ENCODE measurements at regions not wholly inside any gene's neighbourhood (a gene's known extent, or its start where the extent isn't known, plus 50 kb on each side); places are given as distances from the start of the nearest gene placed in this dataset.

DNA sequence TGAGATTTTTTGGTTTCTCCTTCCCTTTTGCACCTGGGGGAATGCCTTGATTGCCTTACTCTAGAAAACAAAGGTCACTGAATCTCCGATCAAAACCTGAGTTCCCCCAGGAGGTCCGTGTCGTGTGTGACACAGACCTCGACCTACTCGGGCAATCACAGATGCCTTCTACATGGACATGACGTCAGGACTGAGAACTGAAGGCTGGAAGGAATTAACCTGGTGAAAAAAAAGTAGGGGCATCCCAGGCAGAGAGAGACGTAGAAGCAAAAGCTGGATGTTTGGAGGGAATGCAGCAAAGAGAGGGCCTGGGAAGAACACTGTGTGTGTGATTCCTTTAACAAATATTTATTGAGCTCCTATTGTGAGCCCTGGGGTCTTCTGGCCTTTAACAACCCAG lies 178.0 kb downstream of the PRDM2 start:
- no peak overlapping the region for H3K4me3 ChIP-seq (ENCODE audit: low read depth in 1 of 2, low read length in 2 of 2)
- H3K4me1 ChIP-seq (ENCODE audit: insufficient read depth, low read length), result no peaks in the 10 kb centered on the region
- no peak overlapping the region for H3K9ac ChIP-seq (ENCODE audit: low read length)
- no peak overlapping the region for H3K27ac ChIP-seq (ENCODE audit: low read depth, low read length)
- H3K9me3 ChIP-seq (ENCODE audit: low read length), result no peaks in the 10 kb centered on the region
- no peaks in the 10 kb centered on the region for H3K27me3 ChIP-seq (ENCODE audit: control insufficient read depth in 1 of 2, insufficient read depth in 2 of 2, low read length in 2 of 2)
- no peaks in the 10 kb centered on the region for H3K36me3 ChIP-seq (ENCODE audit: insufficient read depth, low read length)

DNA sequence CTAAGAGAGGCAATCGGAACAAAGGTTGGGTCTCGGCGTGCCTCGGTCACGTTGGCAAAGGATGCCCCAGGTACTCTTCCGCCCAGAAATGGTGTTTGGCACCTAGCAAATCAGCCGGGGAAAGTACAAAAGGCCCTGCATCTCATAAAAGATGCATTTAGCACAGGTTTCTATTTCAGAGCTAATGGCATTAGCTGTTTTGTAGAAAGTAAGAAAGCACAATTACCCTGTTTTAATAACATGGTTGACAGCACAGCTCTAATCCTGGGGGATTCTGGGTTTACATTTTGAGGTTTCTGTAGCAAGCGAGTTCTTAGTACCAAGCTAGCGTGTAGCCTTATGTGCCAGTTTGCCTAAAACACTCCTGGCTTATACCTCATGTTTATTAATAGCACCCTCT lies 178.5 kb downstream of the PRDM2 start:
- Histone ChIP-seq H3K36me3 (ENCODE audit: insufficient read depth, low read length) (no peaks in the 10 kb centered on the region), H3K9me3 (ENCODE audit: low read length) (no peaks in the 10 kb centered on the region), H3K27me3 (ENCODE audit: control insufficient read depth in 1 of 2, insufficient read depth in 2 of 2, low read length in 2 of 2) (no peaks in the 10 kb centered on the region), H3K4me1 (ENCODE audit: insufficient read depth, low read length) (no peaks in the 10 kb centered on the region), H3K9ac (ENCODE audit: low read length) (no peak overlapping the region), H3K4me3 (ENCODE audit: low read depth in 1 of 2, low read length in 2 of 2) (no peak overlapping the region), H3K27ac (ENCODE audit: low read depth, low read length) (no peak overlapping the region)

DNA sequence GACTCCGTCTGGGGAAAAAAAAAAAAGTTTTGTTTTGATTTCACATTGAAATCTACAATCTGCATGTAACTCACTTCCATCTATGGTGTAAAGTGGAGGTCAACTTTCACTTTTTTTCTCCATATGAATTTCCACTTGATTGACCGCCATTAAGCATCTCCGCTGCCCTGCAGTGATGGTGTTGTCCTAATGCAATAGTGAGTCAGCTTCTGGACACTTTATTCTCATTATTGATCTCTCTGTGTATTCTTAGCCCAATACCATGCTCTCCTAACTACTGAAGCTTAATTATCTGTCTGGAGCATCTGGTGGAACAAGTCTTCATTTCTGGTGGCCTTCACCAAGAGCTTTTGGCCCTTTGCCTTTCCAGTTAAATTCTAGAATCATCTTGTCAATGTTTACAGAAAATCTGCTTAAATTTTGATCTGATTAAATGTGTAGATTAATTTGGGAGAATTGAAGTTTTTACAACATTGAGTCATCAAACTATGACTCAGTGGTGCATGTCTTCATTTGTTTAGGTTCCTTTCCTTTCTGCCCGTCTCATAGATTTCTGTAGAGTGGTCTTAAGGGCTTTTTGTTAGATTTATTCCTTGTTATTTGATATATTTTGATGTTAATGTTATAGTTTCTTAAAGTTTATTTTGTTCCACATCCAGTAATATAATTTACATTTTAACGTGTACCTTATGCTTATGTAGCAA lies 181.5 kb downstream of the PRDM2 start:
- no peak overlapping the region for H3K4me3 ChIP-seq (ENCODE audit: low read depth in 1 of 2, low read length in 2 of 2)
- no peaks in the 10 kb centered on the region for H3K27me3 ChIP-seq (ENCODE audit: control insufficient read depth in 1 of 2, insufficient read depth in 2 of 2, low read length in 2 of 2)
- no peak overlapping the region for H3K9ac ChIP-seq (ENCODE audit: low read length)
- no peaks in the 10 kb centered on the region for H3K36me3 ChIP-seq (ENCODE audit: insufficient read depth, low read length)
- no peaks in the 10 kb centered on the region for H3K4me1 ChIP-seq (ENCODE audit: insufficient read depth, low read length)
- no peak overlapping the region for H3K27ac ChIP-seq (ENCODE audit: low read depth, low read length)
- H3K9me3 ChIP-seq (ENCODE audit: low read length), result no peaks in the 10 kb centered on the region

DNA sequence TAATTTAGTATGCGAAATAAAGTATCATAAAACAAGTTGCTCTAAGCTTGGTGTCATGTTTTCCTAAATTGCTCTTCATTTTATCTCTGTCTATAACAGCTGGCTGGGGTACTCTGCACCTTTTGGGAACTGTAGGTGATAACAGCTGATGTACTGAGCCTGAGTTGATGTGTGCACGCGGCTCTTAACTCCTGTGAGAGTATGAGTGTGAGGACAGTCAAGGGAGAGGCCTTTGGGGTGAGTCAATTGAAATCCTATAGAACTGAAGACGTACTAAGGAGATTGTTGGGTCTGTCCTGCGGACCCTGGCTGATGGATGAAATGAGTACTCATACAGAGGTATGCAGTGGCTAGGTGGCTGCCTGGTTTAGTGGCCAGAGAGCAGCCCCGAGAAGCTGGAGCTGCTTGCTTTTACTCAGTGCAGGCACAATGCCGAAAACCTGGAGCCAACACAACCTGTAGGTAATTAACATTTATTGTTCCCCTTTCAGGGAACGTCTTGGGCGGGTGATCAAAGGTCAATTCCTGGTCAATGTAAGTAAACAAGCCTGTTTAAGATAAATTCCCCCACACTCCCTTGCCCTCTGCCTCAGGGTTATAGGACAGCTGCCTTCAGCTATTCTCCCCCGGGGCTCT lies 188.5 kb downstream of the PRDM2 start:
- no peak overlapping the region for H3K4me3 ChIP-seq (ENCODE audit: low read depth in 1 of 2, low read length in 2 of 2)
- H3K36me3 ChIP-seq (ENCODE audit: insufficient read depth, low read length), result no peaks in the 10 kb centered on the region
- H3K9me3 ChIP-seq (ENCODE audit: low read length), result no peaks in the 10 kb centered on the region
- no peak overlapping the region for H3K9ac ChIP-seq (ENCODE audit: low read length)
- peaks cover 10% of the 10 kb centered on the region in 2 donors for H3K27me3 ChIP-seq (ENCODE audit: control insufficient read depth in 1 of 2, insufficient read depth in 2 of 2, low read length in 2 of 2)
- H3K27ac ChIP-seq (ENCODE audit: low read depth, low read length), result no peak overlapping the region
- peaks cover 5% of the 10 kb centered on the region for H3K4me1 ChIP-seq (ENCODE audit: insufficient read depth, low read length)

DNA sequence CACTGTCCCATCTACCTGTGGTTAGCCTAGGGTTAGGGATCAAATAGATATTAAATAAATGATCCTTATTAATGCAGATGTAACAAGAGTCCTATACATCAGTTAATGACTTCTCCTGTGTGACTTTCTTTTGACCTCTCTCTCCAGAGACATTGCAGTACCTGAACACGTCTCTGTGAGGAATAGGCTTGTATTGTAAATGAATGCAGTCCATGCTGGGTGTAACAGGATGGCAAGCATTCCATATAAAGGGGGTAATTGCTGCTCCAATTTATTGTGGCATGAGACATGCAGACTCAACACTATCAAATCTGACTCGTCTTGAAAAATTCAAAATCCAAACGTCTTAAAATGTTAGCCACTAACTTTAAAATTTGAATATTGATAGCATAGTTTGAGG lies 189.5 kb downstream of the PRDM2 start:
- no peak overlapping the region for H3K9ac ChIP-seq (ENCODE audit: low read length)
- no peaks in the 10 kb centered on the region for H3K36me3 ChIP-seq (ENCODE audit: insufficient read depth, low read length)
- H3K27ac ChIP-seq (ENCODE audit: low read depth, low read length), result no peak overlapping the region
- peaks cover 10 to 13% of the 10 kb centered on the region in 2 donors for H3K27me3 ChIP-seq (ENCODE audit: control insufficient read depth in 1 of 2, insufficient read depth in 2 of 2, low read length in 2 of 2)
- no peaks in the 10 kb centered on the region for H3K9me3 ChIP-seq (ENCODE audit: low read length)
- no peak overlapping the region for H3K4me3 ChIP-seq (ENCODE audit: low read depth in 1 of 2, low read length in 2 of 2)
- H3K4me1 ChIP-seq (ENCODE audit: insufficient read depth, low read length), result peaks cover 5% of the 10 kb centered on the region

DNA sequence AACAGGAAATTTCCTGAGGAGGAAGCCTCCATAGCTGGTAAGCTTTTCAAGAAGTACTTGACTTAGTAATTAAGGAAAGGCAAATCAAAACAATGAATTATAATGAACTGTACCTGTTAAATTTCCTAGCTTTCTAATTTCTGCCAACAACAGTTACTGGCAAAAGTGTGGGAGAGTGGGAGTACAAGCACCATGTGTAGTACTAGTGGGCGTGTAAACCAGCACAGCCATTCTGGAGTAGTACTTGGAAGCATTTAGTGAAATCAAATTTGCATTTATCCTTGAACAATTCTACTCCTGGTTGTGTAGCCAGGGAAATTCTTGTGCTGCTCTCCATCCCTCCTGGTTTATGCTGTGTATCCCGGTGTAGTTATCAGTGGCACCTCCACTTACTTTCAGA lies 190.8 kb downstream of the PRDM2 start:
- Histone ChIP-seq H3K27me3 (ENCODE audit: control insufficient read depth in 1 of 2, insufficient read depth in 2 of 2, low read length in 2 of 2) (peaks cover 10 to 13% of the 10 kb centered on the region in 2 donors), H3K4me1 (ENCODE audit: insufficient read depth, low read length) (peaks cover 5% of the 10 kb centered on the region), H3K9ac (ENCODE audit: low read length) (no peak overlapping the region)

DNA sequence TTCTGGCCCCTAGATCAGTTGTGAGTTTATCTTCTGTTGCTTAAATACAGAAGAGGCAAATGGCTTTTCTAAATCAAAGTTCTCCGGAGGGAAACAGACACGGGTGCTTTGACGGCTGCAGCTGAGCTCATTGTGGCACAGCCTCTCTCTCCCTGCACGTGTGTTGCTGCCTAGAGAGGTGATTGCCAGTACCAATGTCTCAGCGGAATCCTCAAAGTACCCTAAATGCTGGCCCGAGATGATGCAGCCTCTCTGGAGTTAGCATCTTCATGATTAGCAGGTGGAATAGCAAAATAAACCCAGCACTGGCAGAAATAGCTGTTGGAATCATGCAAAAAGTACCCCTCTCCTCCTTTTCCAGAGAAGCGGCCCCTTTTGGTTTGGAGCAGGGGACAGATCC lies 192.2 kb downstream of the PRDM2 start:
- Histone ChIP-seq H3K4me3 (ENCODE audit: low read depth in 1 of 2, low read length in 2 of 2) (peak overlapping the region in 1 of 2 donors; percentile 46), H3K9ac (ENCODE audit: low read length) (no peak overlapping the region), H3K27ac (ENCODE audit: low read depth, low read length) (no peak overlapping the region), H3K27me3 (ENCODE audit: control insufficient read depth in 1 of 2, insufficient read depth in 2 of 2, low read length in 2 of 2) (peaks cover 10 to 13% of the 10 kb centered on the region in 2 donors), H3K36me3 (ENCODE audit: insufficient read depth, low read length) (no peaks in the 10 kb centered on the region), H3K9me3 (ENCODE audit: low read length) (no peaks in the 10 kb centered on the region), H3K4me1 (ENCODE audit: insufficient read depth, low read length) (peaks cover 5% of the 10 kb centered on the region)

More for the DNA sequence above, 190.8 kb downstream of the PRDM2 start:
- Histone ChIP-seq H3K4me3 (ENCODE audit: low read depth in 1 of 2, low read length in 2 of 2) (no peak overlapping the region), H3K27ac (ENCODE audit: low read depth, low read length) (no peak overlapping the region), H3K9me3 (ENCODE audit: low read length) (no peaks in the 10 kb centered on the region), H3K36me3 (ENCODE audit: insufficient read depth, low read length) (no peaks in the 10 kb centered on the region)

DNA sequence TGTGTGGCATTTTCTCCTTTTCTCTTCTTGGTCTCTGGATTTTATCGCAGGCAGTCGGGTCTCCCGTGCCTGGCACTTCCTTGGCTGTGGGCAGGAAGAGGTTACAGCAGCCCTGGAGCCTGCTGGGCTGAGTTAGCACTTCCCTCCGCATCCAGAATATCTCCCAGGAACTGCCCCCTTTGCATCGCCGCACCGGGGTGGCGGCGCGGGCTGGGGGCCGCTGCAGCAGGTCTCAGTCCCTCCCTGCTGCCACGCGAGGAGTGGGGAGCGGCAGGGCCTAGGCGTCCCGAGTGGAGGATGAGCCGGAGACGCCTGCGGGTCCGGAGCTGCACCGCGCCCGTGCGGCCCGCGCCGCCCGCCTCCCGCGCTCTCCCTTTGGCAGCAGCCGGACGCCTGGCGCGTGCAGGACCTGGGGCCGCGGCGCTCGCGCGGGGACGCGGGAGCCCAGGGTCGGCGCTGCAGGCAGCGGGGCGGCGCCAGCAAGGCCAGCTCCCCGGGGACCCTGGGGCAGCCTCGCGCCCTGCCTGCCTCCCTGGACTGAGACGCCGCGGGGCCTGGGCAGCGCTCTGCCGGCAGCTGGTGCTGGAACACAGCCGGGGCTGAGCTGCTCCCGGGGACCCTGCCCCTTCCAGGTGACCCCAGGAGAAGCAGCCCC lies 192.8 kb downstream of the PRDM2 start:
- no peaks in the 10 kb centered on the region for H3K9me3 ChIP-seq (ENCODE audit: low read length)
- H3K27me3 ChIP-seq (ENCODE audit: control insufficient read depth in 1 of 2, insufficient read depth in 2 of 2, low read length in 2 of 2), result peaks cover 10 to 13% of the 10 kb centered on the region in 2 donors
- peaks cover 5% of the 10 kb centered on the region for H3K4me1 ChIP-seq (ENCODE audit: insufficient read depth, low read length)
- H3K9ac ChIP-seq (ENCODE audit: low read length), result no peak overlapping the region
- peak overlapping the region; percentile 44 to 46 for H3K4me3 ChIP-seq (ENCODE audit: low read depth in 1 of 2, low read length in 2 of 2)
- no peaks in the 10 kb centered on the region for H3K36me3 ChIP-seq (ENCODE audit: insufficient read depth, low read length)
- no peak overlapping the region for H3K27ac ChIP-seq (ENCODE audit: low read depth, low read length)

DNA sequence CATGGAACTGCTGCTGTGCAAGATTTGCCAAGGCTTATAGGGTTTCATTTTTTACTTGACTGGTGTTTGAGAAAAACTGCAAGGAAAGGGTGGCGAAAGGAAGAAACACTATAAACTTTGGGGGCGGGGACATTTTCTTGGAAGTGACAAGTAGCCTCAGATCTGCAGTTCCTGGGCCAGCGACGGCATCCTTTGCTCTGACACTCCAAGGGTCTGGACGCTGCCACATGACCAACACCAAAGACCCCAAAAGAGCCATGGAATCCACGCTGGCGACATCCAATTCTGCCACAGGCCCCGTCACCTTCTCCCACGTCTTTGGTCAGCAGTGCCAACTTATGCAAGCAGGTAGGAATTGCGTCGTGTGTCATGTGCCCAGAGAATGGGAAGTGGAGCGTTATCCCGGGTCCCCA lies 193.4 kb downstream of the PRDM2 start:
- Histone ChIP-seq H3K4me1 (ENCODE audit: insufficient read depth, low read length) (peaks cover 5% of the 10 kb centered on the region), H3K27ac (ENCODE audit: low read depth, low read length) (no peak overlapping the region), H3K9me3 (ENCODE audit: low read length) (no peaks in the 10 kb centered on the region), H3K36me3 (ENCODE audit: insufficient read depth, low read length) (no peaks in the 10 kb centered on the region), H3K27me3 (ENCODE audit: control insufficient read depth in 1 of 2, insufficient read depth in 2 of 2, low read length in 2 of 2) (peaks cover 10 to 13% of the 10 kb centered on the region in 2 donors), H3K4me3 (ENCODE audit: low read depth in 1 of 2, low read length in 2 of 2) (peak overlapping the region in 1 of 2 donors; percentile 8), H3K9ac (ENCODE audit: low read length) (no peak overlapping the region)

DNA sequence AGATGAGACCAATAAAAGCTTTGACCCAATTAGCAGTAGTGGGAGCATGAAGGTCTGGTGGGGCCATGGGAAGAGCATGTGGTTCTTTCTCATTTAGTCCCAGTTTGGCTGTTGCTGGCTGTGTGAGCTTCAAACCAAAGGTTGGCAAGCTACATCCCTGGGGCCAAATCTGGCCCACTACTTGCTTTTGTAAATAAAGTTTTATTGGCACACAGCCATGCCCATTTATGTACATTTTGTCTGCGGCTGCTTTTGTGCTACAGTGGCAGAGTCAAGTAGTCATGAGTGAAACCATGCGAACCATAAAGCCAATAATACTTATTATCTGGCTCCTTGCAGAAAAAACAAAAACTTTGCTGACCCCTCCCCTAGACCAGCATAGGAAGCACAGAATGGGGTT lies 196.9 kb downstream of the PRDM2 start:
- H3K36me3 ChIP-seq (ENCODE audit: insufficient read depth, low read length), result no peaks in the 10 kb centered on the region
- H3K27me3 ChIP-seq (ENCODE audit: control insufficient read depth in 1 of 2, insufficient read depth in 2 of 2, low read length in 2 of 2), result peaks cover 6 to 7% of the 10 kb centered on the region in 2 donors
- no peaks in the 10 kb centered on the region for H3K9me3 ChIP-seq (ENCODE audit: low read length)
- peaks cover 5% of the 10 kb centered on the region for H3K4me1 ChIP-seq (ENCODE audit: insufficient read depth, low read length)
- H3K9ac ChIP-seq (ENCODE audit: low read length), result no peak overlapping the region
- no peak overlapping the region for H3K4me3 ChIP-seq (ENCODE audit: low read depth in 1 of 2, low read length in 2 of 2)
- H3K27ac ChIP-seq (ENCODE audit: low read depth, low read length), result no peak overlapping the region

DNA sequence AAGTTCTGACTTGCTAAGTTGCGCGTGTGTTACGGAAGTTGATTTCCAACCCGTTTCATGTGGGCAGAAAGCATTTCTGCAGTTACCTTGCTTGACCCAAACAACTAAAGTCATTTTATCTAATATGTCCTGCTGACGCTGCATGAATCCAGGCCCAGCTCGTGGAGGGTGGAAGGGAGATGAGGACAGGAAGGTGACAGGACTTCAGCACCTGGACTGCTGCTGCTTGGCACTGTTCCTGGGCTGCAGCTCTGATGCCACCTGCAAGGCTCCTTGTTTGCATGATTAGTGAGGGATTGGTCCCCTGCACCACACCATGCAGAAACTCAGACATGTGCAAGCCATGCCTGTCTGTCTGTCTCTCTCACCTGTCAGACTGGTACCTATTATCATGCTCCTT lies 198.4 kb downstream of the PRDM2 start:
- Histone ChIP-seq H3K9me3 (ENCODE audit: low read length) (no peaks in the 10 kb centered on the region), H3K27ac (ENCODE audit: low read depth, low read length) (no peak overlapping the region), H3K4me3 (ENCODE audit: low read depth in 1 of 2, low read length in 2 of 2) (no peak overlapping the region), H3K36me3 (ENCODE audit: insufficient read depth, low read length) (no peaks in the 10 kb centered on the region), H3K9ac (ENCODE audit: low read length) (no peak overlapping the region), H3K27me3 (ENCODE audit: control insufficient read depth in 1 of 2, insufficient read depth in 2 of 2, low read length in 2 of 2) (peaks cover 0 to 3% of the 10 kb centered on the region in 2 donors), H3K4me1 (ENCODE audit: insufficient read depth, low read length) (no peaks in the 10 kb centered on the region)
